Dermis microvascular lymphatic vessel endothelial cell (primary cell): ENCODE measurements at regions not wholly inside any gene's neighbourhood (a gene's known extent, or its start where the extent isn't known, plus 50 kb on each side); places are given as distances from the start of the nearest gene placed in this dataset.
"Not testable (repeated sequence)": the region's sequence is repeated elsewhere in the genome, so short reads cannot be mapped to it uniquely, and the experiment has no call there.

Source experiments
- DNase-seq, 2 donors: peaks; one replicate each; pipeline versions ENCODE4 v3.0.0 to v3.0.0-alpha.2; 2010; ENCODE audit warnings: low read depth in 2 of 2

GRCh38 chrX:147468600-147468999 lies 443.1 kb upstream of the FMR1 start:
- DNase-seq = no peak

- no peak for DNase-seq
These were observed 435.7 kb upstream of the FMR1 start for GRCh38 chrX:147476008-147476407.

GRCh38 chrX:147478899-147479298 lies 432.8 kb upstream of the FMR1 start:
- no peak for DNase-seq

- DNase-seq = no peak
These were observed 426.5 kb upstream of the FMR1 start for GRCh38 chrX:147485207-147485606.

- no peak for DNase-seq
These were observed 417.4 kb upstream of the FMR1 start for GRCh38 chrX:147494365-147494764.

- DNase-seq = no peak
These were observed 412.9 kb upstream of the FMR1 start for GRCh38 chrX:147498796-147499195.

GRCh38 chrX:147522981-147523380 lies 388.7 kb upstream of the FMR1 start:
- no peak for DNase-seq

GRCh38 chrX:147533426-147533825 lies 378.3 kb upstream of the FMR1 start:
- DNase-seq = no peak

GRCh38 chrX:147537172-147537571 lies 374.5 kb upstream of the FMR1 start:
- DNase-seq = no peak

- DNase-seq = not testable (repeated sequence)
These were observed 363.7 kb upstream of the FMR1 start for GRCh38 chrX:147548023-147548422.

- DNase-seq = no peak
These were observed 361.5 kb upstream of the FMR1 start for GRCh38 chrX:147550217-147550616.

GRCh38 chrX:147559191-147559590 lies 352.5 kb upstream of the FMR1 start:
- no peak for DNase-seq

GRCh38 chrX:147565237-147565636 lies 346.5 kb upstream of the FMR1 start:
- DNase-seq = no peak

GRCh38 chrX:147570483-147570882 lies 341.2 kb upstream of the FMR1 start:
- no peak for DNase-seq

- no peak for DNase-seq
These were observed 338.5 kb upstream of the FMR1 start for GRCh38 chrX:147573266-147573665.

GRCh38 chrX:147602176-147602696 lies 309.5 kb upstream of the FMR1 start:
- DNase-seq = no peak

- no peak for DNase-seq
These were observed 285.1 kb upstream of the FMR1 start for GRCh38 chrX:147626605-147627004.

GRCh38 chrX:147635186-147635585 lies 276.5 kb upstream of the FMR1 start:
- DNase-seq = no peak

- DNase-seq = no peak
These were observed 274.5 kb upstream of the FMR1 start for GRCh38 chrX:147637190-147637589.

GRCh38 chrX:147646949-147647723 lies 264.6 kb upstream of the FMR1 start:
- no peak for DNase-seq

GRCh38 chrX:147675819-147676218 lies 235.9 kb upstream of the FMR1 start:
- DNase-seq = no peak

GRCh38 chrX:147679356-147680005 lies 232.2 kb upstream of the FMR1 start:
- DNase-seq = no peak

GRCh38 chrX:147680251-147680650 lies 231.5 kb upstream of the FMR1 start:
- no peak for DNase-seq
